Breast epithelium (tissue), 4 donors: ENCODE measurements at regions not wholly inside any gene's neighbourhood (a gene's known extent, or its start where the extent isn't known, plus 50 kb on each side); places are given as distances from the start of the nearest gene placed in this dataset.

Experiments
- DNase-seq, 2 donors: peaks; one replicate each; pipeline ENCODE4 v3.0.0-alpha.2; 2019; ENCODE audit warnings: low spot score in 2 of 2
- H3K27ac ChIP-seq, 2 donors: fragments of 200-600 bp; sonication (generic) in 1 of 2; one replicate each; pipeline ENCODE4 v1.5.1; 2016 to 2019; ENCODE audit warnings: mild to moderate bottlenecking in 1 of 2
- H3K27me3 ChIP-seq, 2 donors: fragments of 200-600 bp; sonication (generic) in 1 of 2; one replicate each; pipeline versions ENCODE4 v1.5.1 to v1.6.0; 2017 to 2019; ENCODE audit warnings: control low read depth in 1 of 2, mild to moderate bottlenecking in 1 of 2
- H3K36me3 ChIP-seq: fragments of 200-600 bp; one replicate; pipeline ENCODE4 v1.5.1; 2019
- H3K4me1 ChIP-seq, 2 donors: fragments of 200-600 bp; sonication (generic); one replicate each; pipeline ENCODE4 v1.5.1; 2016 to 2019; ENCODE audit warnings: control low read depth in 1 of 2
- H3K4me3 ChIP-seq, 3 donors: fragments of 200-600 bp; sonication (generic); 1 replicate in 2 of 3; 2 replicates in 1 of 3; pipeline ENCODE4 v1.5.1; 2016 to 2019; ENCODE audit warnings: mild to moderate bottlenecking in 3 of 3, moderate library complexity in 2 of 3
- H3K9me3 ChIP-seq, 2 donors: fragments of 200-600 bp; sonication (generic) in 1 of 2; one replicate each; pipeline ENCODE4 v1.5.1; 2016 to 2019; ENCODE audit warnings: control low read depth in 1 of 2
- CTCF ChIP-seq, 3 donors: fragments of 450-650 bp; IDR thresholded peaks; one replicate each; pipeline ENCODE4 v1.5.1; 2016 to 2017; ENCODE audit warnings: antibody characterized with exemption in 3 of 3, mild to moderate bottlenecking in 3 of 3, moderate library complexity in 3 of 3
- POLR2A ChIP-seq: fragments of 450-650 bp; IDR thresholded peaks from one replicate; pipeline ENCODE4 v1.6.1; 2016; ENCODE audit warnings: antibody characterized with exemption, mild to moderate bottlenecking, moderate library complexity
- POLR2AphosphoS5 ChIP-seq, 3 donors: sonication (generic); formaldehyde crosslinking; IDR thresholded peaks; one replicate each; pipeline ENCODE4 v1.6.1; 2017; ENCODE audit warnings: antibody characterized with exemption in 3 of 3
- intact Hi-C: fragments of 100-400 bp; cut with DNase I; formaldehyde crosslinking; loops from one replicate; pipeline ENCODE4 v1.15.1; 2023; ENCODE audit warnings: low total_unique reads

- Histone ChIP-seq H3K4me3 (no peak overlapping the region), H3K9me3 (peaks cover 14 to 18% of the 10 kb centered on the region in 2 donors), H3K36me3 (no peaks in the 10 kb centered on the region), H3K4me1 (peaks cover 0 to 6% of the 10 kb centered on the region in 2 donors), H3K27me3 (no peaks in the 10 kb centered on the region), H3K27ac (no peak overlapping the region)
- intact Hi-C loops, result no loop called here
- no peak for DNase-seq
- TF ChIP-seq POLR2A, result no peak
- TF ChIP-seq POLR2AphosphoS5 (IDR thresholded peaks at IDR 0.05), result no peak
- TF ChIP-seq CTCF (IDR thresholded peaks at IDR 0.05), result no peak
Measured at GRCh38 chr6:159436581-159436980, 256.5 kb downstream of the SOD2 start.

GRCh38 chr6:159435701-159436100 lies 257.3 kb downstream of the SOD2 start:
- DNase-seq, result no peak
- no peaks in the 10 kb centered on the region for H3K36me3 ChIP-seq
- intact Hi-C loops, result no loop called here
- H3K4me3 ChIP-seq, result no peak overlapping the region
- H3K27ac ChIP-seq, result no peak overlapping the region
- H3K27me3 ChIP-seq, result no peaks in the 10 kb centered on the region
- H3K4me1 ChIP-seq, result peaks cover 0 to 6% of the 10 kb centered on the region in 2 donors
- H3K9me3 ChIP-seq, result peaks cover 14 to 18% of the 10 kb centered on the region in 2 donors
- TF ChIP-seq POLR2A, result no peak
- no peak for TF ChIP-seq POLR2AphosphoS5 (IDR thresholded peaks at IDR 0.05)
- no peak for TF ChIP-seq CTCF (IDR thresholded peaks at IDR 0.05)

- Histone ChIP-seq H3K27me3 (no peaks in the 10 kb centered on the region), H3K4me1 (peaks cover 0 to 6% of the 10 kb centered on the region in 2 donors), H3K4me3 (no peak overlapping the region), H3K36me3 (no peaks in the 10 kb centered on the region), H3K9me3 (peaks cover 14 to 18% of the 10 kb centered on the region in 2 donors), H3K27ac (peak overlapping the region; percentile 66)
- TF ChIP-seq POLR2A (no peak), POLR2AphosphoS5 (IDR thresholded peaks at IDR 0.05) (no peak), CTCF (IDR thresholded peaks at IDR 0.05) (no peak)
- intact Hi-C loops, result no loop called here
- peak in 1 of 2 donors; percentile 30 for DNase-seq
Measured at GRCh38 chr6:159434410-159434809, 258.6 kb downstream of the SOD2 start.

- Histone ChIP-seq H3K4me1 (peaks cover 0 to 6% of the 10 kb centered on the region in 2 donors), H3K27ac (peak overlapping the region; percentile 54 to 66), H3K4me3 (no peak overlapping the region), H3K36me3 (no peaks in the 10 kb centered on the region), H3K9me3 (peaks cover 14 to 18% of the 10 kb centered on the region in 2 donors), H3K27me3 (no peaks in the 10 kb centered on the region)
- no peak for DNase-seq
- TF ChIP-seq POLR2A, result no peak
- no peak for TF ChIP-seq POLR2AphosphoS5 (IDR thresholded peaks at IDR 0.05)
- TF ChIP-seq CTCF (IDR thresholded peaks at IDR 0.05), result no peak
- intact Hi-C loops, result no loop called here
Measured at GRCh38 chr6:159433550-159433949, 259.5 kb downstream of the SOD2 start.

- Histone ChIP-seq H3K27me3 (no peaks in the 10 kb centered on the region), H3K27ac (no peak overlapping the region), H3K4me3 (no peak overlapping the region), H3K4me1 (peaks cover 0 to 6% of the 10 kb centered on the region in 2 donors), H3K36me3 (no peaks in the 10 kb centered on the region), H3K9me3 (peaks cover 14 to 18% of the 10 kb centered on the region in 2 donors)
- TF ChIP-seq POLR2AphosphoS5 (IDR thresholded peaks at IDR 0.05) (no peak), CTCF (IDR thresholded peaks at IDR 0.05) (no peak)
- intact Hi-C loops, result no loop called here
- no peak for DNase-seq
Measured at GRCh38 chr6:159431750-159432149, 261.3 kb downstream of the SOD2 start.
